Esophagus muscularis mucosa (tissue), 4 donors: ENCODE measurements at regions not wholly inside any gene's neighbourhood (a gene's known extent, or its start where the extent isn't known, plus 50 kb on each side); places are given as distances from the start of the nearest gene placed in this dataset.

Source experiments
- DNase-seq: peaks from one replicate; pipeline ENCODE4 v3.0.0-alpha.2; 2017; ENCODE audit errors: extremely low spot score
- H3K27ac ChIP-seq, 4 donors: fragments of 200-600 bp; sonication (generic); replicated peaks in 1 of 4; 1 replicate in 3 of 4; 2 replicates in 1 of 4; pipeline ENCODE4 v1.5.1; 2016 to 2019; ENCODE audit warnings: mild to moderate bottlenecking in 1 of 4
- H3K27me3 ChIP-seq, 4 donors: fragments of 200-600 bp; sonication (generic); one replicate each; pipeline versions ENCODE4 v1.5.1 to v1.6.0; 2016 to 2019
- H3K36me3 ChIP-seq, 4 donors: fragments of 200-600 bp; sonication (generic); one replicate each; pipeline ENCODE4 v1.5.1; 2016 to 2019
- H3K4me1 ChIP-seq, 4 donors: fragments of 200-600 bp; sonication (generic); one replicate each; pipeline ENCODE4 v1.5.1; 2016 to 2019
- H3K4me3 ChIP-seq, 4 donors: fragments of 200-600 bp; sonication (generic); 1 replicate in 2 of 4; 2 replicates in 2 of 4; pipeline ENCODE4 v1.5.1; 2016 to 2019; ENCODE audit warnings: mild to moderate bottlenecking in 4 of 4, moderate library complexity in 1 of 4
- H3K9me3 ChIP-seq, 4 donors: fragments of 200-600 bp; sonication (generic); 1 replicate in 3 of 4; 2 replicates in 1 of 4; pipeline ENCODE4 v1.5.1; 2016 to 2019
- EP300 ChIP-seq: sonication (generic); formaldehyde crosslinking; IDR thresholded peaks from one replicate; pipeline ENCODE4 v1.6.1; 2017; ENCODE audit warnings: antibody characterized with exemption
- POLR2A ChIP-seq: fragments of 450-650 bp; IDR thresholded peaks from one replicate; pipeline ENCODE4 v1.6.1; 2017; ENCODE audit warnings: antibody characterized with exemption, moderate library complexity, mild to moderate bottlenecking, low read depth
- POLR2AphosphoS5 ChIP-seq, 2 donors: sonication (generic); formaldehyde crosslinking; IDR thresholded peaks; one replicate each; pipeline ENCODE4 v1.6.1; 2017; ENCODE audit warnings: antibody characterized with exemption in 2 of 2
- WGBS: methylation state at CpG from one replicate; pipeline ENCODE4 v1.1.5; 2018; 5-methylcytosine and 5-hydroxymethylcytosine counted together
- intact Hi-C: fragments of 100-400 bp; cut with DNase I; formaldehyde crosslinking; loops from one replicate; pipeline ENCODE4 v1.15.1; 2023
- TF ChIP-seq, protein P1 (sequence below), 3 experiments: fragments of 200-600 bp in 2 of 3; fragments of 450-650 bp in 1 of 3; sonication (generic) in 2 of 3; IDR thresholded peaks; one replicate each; pipeline ENCODE4 v1.5.1; 2017 to 2019; ENCODE audit warnings: antibody characterized with exemption in 3 of 3, mild to moderate bottlenecking in 2 of 3, moderate library complexity in 1 of 3

GRCh38 chr6:92522589-92522988 lies 896.8 kb downstream of the EPHA7 start:
- 89% methylated on average over 2 of the region's 2 CpGs for WGBS
- Histone ChIP-seq H3K27me3 (no peaks in the 10 kb centered on the region), H3K9me3 (peaks cover 0 to 6% (median 0%) of the 10 kb centered on the region in 4 donors), H3K36me3 (no peaks in the 10 kb centered on the region), H3K4me3 (no peak overlapping the region), H3K4me1 (no peaks in the 10 kb centered on the region), H3K27ac (no peak overlapping the region)
- intact Hi-C loops = no loop called here
- DNase-seq = no peak
- TF ChIP-seq, protein P1, sequence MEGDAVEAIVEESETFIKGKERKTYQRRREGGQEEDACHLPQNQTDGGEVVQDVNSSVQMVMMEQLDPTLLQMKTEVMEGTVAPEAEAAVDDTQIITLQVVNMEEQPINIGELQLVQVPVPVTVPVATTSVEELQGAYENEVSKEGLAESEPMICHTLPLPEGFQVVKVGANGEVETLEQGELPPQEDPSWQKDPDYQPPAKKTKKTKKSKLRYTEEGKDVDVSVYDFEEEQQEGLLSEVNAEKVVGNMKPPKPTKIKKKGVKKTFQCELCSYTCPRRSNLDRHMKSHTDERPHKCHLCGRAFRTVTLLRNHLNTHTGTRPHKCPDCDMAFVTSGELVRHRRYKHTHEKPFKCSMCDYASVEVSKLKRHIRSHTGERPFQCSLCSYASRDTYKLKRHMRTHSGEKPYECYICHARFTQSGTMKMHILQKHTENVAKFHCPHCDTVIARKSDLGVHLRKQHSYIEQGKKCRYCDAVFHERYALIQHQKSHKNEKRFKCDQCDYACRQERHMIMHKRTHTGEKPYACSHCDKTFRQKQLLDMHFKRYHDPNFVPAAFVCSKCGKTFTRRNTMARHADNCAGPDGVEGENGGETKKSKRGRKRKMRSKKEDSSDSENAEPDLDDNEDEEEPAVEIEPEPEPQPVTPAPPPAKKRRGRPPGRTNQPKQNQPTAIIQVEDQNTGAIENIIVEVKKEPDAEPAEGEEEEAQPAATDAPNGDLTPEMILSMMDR (IDR thresholded peaks at IDR 0.05) = no peak
- no peak for TF ChIP-seq EP300
- TF ChIP-seq POLR2A = no peak
- TF ChIP-seq POLR2AphosphoS5 (IDR thresholded peaks at IDR 0.05) = no peak

DNA sequence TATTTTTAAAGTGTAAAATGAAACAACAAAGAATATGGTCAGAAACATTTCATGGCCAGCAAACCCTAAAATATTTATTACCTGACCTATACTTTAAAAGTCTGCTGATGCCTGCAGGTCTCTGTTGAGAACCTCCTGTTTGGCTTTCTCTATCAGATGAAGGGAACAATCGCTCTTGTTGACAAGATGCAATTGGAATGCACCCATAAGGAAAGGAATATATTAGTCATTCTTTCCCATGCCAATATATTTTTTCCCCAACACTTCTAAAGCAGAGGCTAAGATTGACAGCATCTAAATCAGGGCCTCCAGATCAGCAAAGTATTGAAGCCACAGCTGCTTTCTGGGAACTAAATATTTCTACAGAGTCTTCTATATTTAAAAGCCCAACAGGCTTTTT lies 897.8 kb downstream of the EPHA7 start:
- 80% methylated on average over 1 of the region's 1 CpG for WGBS
- Histone ChIP-seq H3K36me3 (no peaks in the 10 kb centered on the region), H3K27ac (no peak overlapping the region), H3K27me3 (no peaks in the 10 kb centered on the region), H3K4me1 (no peaks in the 10 kb centered on the region), H3K9me3 (peaks cover 0 to 6% (median 0%) of the 10 kb centered on the region in 4 donors), H3K4me3 (no peak overlapping the region)
- TF ChIP-seq POLR2A (no peak), EP300 (no peak), POLR2AphosphoS5 (IDR thresholded peaks at IDR 0.05) (no peak)
- TF ChIP-seq, protein P1 (IDR thresholded peaks at IDR 0.05) = no peak
- intact Hi-C loops = no loop called here
- DNase-seq = no peak

DNA sequence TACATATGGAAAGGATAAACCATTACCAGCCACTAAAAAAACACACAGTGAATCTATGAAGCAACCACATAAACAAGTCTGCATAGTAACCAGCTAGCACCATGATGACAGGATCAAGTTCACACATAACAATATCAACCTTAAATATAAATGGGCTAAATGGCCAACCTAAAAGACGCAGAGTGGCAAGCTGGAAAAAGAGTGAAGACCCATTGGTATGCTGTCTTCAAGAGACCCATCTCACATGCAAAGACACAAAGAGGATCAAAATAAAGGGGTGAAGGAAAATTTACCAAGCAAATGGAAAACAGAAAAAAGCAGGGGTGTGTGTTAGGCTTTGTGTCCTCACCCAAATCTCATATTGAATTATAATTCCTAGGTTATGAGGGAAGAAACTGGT lies 909.2 kb downstream of the EPHA7 start:
- Histone ChIP-seq H3K36me3 (no peaks in the 10 kb centered on the region), H3K27ac (no peak overlapping the region), H3K4me1 (no peaks in the 10 kb centered on the region), H3K9me3 (peaks cover 0 to 32% (median 23%) of the 10 kb centered on the region in 4 donors), H3K4me3 (no peak overlapping the region), H3K27me3 (no peaks in the 10 kb centered on the region)
- TF ChIP-seq POLR2A (no peak), POLR2AphosphoS5 (IDR thresholded peaks at IDR 0.05) (no peak), EP300 (no peak)
- TF ChIP-seq, protein P1 (IDR thresholded peaks at IDR 0.05) = no peak
- WGBS = 95% methylated on average over 1 of the region's 1 CpG
- intact Hi-C loops = no loop called here
- no peak for DNase-seq

GRCh38 chr6:92507552-92507951 lies 911.8 kb downstream of the EPHA7 start:
- 73% methylated on average over 3 of the region's 3 CpGs for WGBS
- no peak for DNase-seq
- Histone ChIP-seq H3K36me3 (no peaks in the 10 kb centered on the region), H3K4me1 (no peaks in the 10 kb centered on the region), H3K27me3 (no peaks in the 10 kb centered on the region), H3K4me3 (no peak overlapping the region), H3K9me3 (peaks cover 0 to 32% (median 23%) of the 10 kb centered on the region in 4 donors), H3K27ac (no peak overlapping the region)
- intact Hi-C loops = no loop called here
- TF ChIP-seq EP300 = no peak
- no peak for TF ChIP-seq POLR2AphosphoS5 (IDR thresholded peaks at IDR 0.05)
- TF ChIP-seq, protein P1 (IDR thresholded peaks at IDR 0.05) = no peak
- TF ChIP-seq POLR2A = no peak

DNA sequence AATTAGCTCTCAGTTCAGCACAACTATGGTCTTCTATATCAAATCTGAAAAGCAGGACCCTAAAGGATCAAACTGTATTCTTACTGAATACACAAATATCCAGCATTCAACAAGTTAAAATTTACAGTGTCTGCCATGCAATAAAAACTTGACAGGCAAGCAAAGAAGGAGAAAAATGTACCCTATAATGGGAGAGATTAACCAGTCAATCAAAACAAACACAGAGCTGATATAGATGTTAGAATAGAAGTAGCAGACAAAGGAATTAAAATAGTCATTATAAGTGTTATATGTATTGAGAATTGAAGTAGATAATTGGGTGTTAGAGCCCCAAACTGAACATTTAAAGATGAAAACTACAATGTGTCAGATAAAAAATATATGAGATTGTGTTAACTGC lies 914.9 kb downstream of the EPHA7 start:
- Histone ChIP-seq H3K9me3 (peaks cover 0 to 8% (median 7%) of the 10 kb centered on the region in 4 donors), H3K4me3 (no peak overlapping the region), H3K27me3 (no peaks in the 10 kb centered on the region), H3K4me1 (no peaks in the 10 kb centered on the region), H3K27ac (no peak overlapping the region), H3K36me3 (no peaks in the 10 kb centered on the region)
- intact Hi-C loops = no loop called here
- DNase-seq = no peak
- TF ChIP-seq POLR2AphosphoS5 (IDR thresholded peaks at IDR 0.05) (no peak), POLR2A (no peak), EP300 (no peak)
- TF ChIP-seq, protein P1 (IDR thresholded peaks at IDR 0.05) = no peak
